HT1080 (cell line): ENCODE measurements at regions not wholly inside any gene's neighbourhood (a gene's known extent, or its start where the extent isn't known, plus 50 kb on each side); places are given as distances from the start of the nearest gene placed in this dataset.
"Not testable (repeated sequence)": the region's sequence is repeated elsewhere in the genome, so short reads cannot be mapped to it uniquely, and the experiment has no call there.

Experiments
- DNase-seq: peaks from one replicate; pipeline ENCODE4 v3.0.0-alpha.2; 2015; ENCODE audit warnings: low read depth

DNA sequence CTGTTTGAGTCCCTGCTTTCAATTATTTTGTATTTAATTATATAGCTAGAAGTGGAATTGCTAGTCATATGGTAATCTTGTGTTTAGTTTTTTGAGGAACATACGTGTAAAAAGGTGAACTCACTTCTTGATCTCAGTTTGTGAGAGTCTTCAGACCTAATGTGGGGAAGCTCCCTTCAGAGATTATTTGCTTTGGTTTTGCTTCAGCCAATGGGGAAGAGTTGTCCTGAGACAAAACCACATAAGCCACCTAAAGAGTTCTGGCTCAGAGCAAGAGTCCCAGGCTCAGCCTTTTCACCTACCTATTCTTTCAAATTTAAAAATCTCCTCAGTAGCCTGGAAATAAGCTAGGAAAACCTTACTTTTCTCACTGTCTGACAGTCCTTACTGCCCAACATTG is 138.4 kb downstream of the UCK2 start:
- no peak for DNase-seq

GRCh38 chr1:165969366-165969765 is 142.0 kb downstream of the UCK2 start:
- not testable (repeated sequence) for DNase-seq

GRCh38 chr1:165974598-165975131 is 147.3 kb downstream of the UCK2 start:
- no peak for DNase-seq

DNA sequence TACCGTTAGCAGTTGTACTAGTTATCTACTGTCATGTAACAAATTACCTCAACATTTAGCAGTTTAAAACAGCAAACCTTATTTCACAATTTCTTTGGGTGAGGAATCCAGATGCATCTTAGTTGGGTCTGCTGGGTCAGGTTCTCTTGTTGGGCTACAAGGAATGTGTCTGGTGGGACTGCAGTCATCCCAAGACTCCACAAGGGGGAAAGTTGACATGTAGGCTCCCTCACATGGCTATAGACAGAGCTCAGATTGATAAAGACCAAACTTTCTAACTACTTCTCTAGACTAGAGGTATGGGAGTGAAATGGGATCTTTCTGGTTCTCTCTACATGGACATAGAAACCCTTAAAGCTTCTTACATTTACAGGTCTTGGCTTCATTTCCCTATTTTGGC is 160.9 kb downstream of the UCK2 start:
- peak; percentile 3 for DNase-seq

GRCh38 chr1:165988817-165989216 is 161.4 kb downstream of the UCK2 start:
- DNase-seq = no peak

- no peak for DNase-seq
Observed at GRCh38 chr1:165992533-165992932, 165.1 kb downstream of the UCK2 start.

GRCh38 chr1:165994107-165994506 is 166.7 kb downstream of the UCK2 start:
- DNase-seq = no peak

GRCh38 chr1:165999826-166000225 is 167.0 kb downstream of the FAM78B start:
- DNase-seq = no peak

GRCh38 chr1:166007176-166007575 is 159.6 kb downstream of the FAM78B start:
- DNase-seq = no peak

DNA sequence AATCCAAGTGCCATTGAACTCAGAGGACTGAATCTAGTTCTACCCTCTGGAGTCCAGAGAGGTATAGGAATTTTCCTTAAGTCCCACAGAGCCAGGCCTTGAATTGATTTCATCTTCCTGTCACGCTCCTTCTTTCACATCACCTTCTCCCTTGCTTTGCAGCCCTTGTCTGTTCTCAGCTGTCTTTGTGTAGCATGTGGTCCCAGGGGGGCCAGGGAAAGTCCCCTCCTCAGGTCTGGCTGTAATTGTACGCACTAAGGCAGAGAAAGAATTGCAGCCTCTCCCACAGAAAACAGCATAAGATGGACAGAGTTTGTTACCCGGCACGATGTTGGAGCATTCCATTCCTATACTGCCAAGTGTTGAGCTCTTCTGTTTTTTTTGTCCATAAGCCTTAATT is 153.6 kb downstream of the FAM78B start:
- DNase-seq = no peak

DNA sequence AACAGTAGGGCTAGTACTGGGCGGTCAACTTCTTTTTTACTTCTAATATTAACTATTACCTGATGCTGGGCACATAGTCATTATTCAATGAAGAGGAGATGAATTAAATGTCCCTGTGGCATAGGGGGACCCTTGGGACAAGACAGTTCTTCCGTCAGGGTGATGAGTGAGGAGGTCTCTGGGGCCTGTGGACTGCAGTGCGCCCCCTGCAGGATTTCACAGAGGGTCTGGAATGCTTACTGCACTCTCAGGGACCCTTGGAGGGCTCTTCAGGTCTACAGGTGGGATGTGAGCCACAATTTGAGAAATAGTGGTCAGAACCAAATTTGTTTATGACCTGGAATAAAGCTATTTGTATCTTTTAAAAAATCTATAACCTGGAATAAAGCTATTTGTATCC is 149.4 kb downstream of the FAM78B start:
- DNase-seq = no peak
